ENCODE measurements at regions not wholly inside any gene's neighbourhood (a gene's known extent, or its start where the extent isn't known, plus 50 kb on each side); places are given as distances from the start of the nearest gene placed in this dataset.
"Not testable (repeated sequence)": the region's sequence is repeated elsewhere in the genome, so short reads cannot be mapped to it uniquely, and the experiment has no call there.

- H3K36me3 ChIP-seq: no peaks in the 10 kb centered on the region
- peaks cover 9% of the 10 kb centered on the region for H3K4me1 ChIP-seq
- DNase-seq: no peak
- H3K4me3 ChIP-seq: no peak overlapping the region
- no peak for TF ChIP-seq CTCF (IDR thresholded peaks at IDR 0.05)
- no peaks in the 10 kb centered on the region for H3K27me3 ChIP-seq (ENCODE audit: low read depth)
- intact Hi-C loops (cut with DNase I): no loop called here
- ATAC-seq: no peak
- H3K27ac ChIP-seq: no peak overlapping the region
- no peaks in the 10 kb centered on the region for H3K9me3 ChIP-seq
Measured at GRCh38 chr14:51357250-51357649, 117.2 kb downstream of the TMX1 start.

DNA sequence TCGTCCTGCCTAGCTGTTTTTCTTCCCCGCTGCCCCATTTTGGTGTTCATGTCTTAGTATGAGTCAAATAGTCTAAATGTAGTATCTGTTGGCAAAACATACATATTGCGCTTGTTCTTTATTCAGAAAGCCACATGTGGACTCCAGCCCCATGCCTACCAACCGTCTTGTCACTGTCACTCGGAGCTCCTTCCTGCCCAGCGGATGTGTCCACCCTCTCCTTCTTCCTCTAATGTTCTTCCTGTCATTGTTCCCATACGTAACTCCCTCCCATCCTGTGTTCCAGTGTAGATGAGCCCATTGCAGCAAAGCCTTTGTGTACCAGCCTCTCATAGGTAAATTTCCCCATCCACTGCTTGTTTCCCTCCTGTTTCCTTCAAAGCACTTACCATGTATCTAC, 120.5 kb downstream of the TMX1 start:
- Histone ChIP-seq H3K27me3 (ENCODE audit: low read depth) (no peaks in the 10 kb centered on the region), H3K4me3 (no peak overlapping the region), H3K36me3 (no peaks in the 10 kb centered on the region), H3K4me1 (peaks cover 9% of the 10 kb centered on the region), H3K27ac (no peak overlapping the region), H3K9me3 (no peaks in the 10 kb centered on the region)
- intact Hi-C loops (cut with DNase I): no loop called here
- DNase-seq: no peak
- TF ChIP-seq CTCF (IDR thresholded peaks at IDR 0.05): no peak
- ATAC-seq: no peak

- intact Hi-C loops (cut with DNase I): no loop called here
- no peak overlapping the region for H3K4me3 ChIP-seq
- DNase-seq: no peak
- H3K27me3 ChIP-seq (ENCODE audit: low read depth): no peaks in the 10 kb centered on the region
- H3K4me1 ChIP-seq: peaks cover 9% of the 10 kb centered on the region
- no peak overlapping the region for H3K27ac ChIP-seq
- no peak for TF ChIP-seq CTCF (IDR thresholded peaks at IDR 0.05)
- ATAC-seq: no peak
- no peaks in the 10 kb centered on the region for H3K36me3 ChIP-seq
- H3K9me3 ChIP-seq: no peaks in the 10 kb centered on the region
Measured at GRCh38 chr14:51365241-51365965, 125.4 kb downstream of the TMX1 start.

GRCh38 chr14:51366460-51366859, 126.4 kb downstream of the TMX1 start:
- H3K36me3 ChIP-seq; H3K27ac ChIP-seq; H3K9me3 ChIP-seq; H3K4me3 ChIP-seq; DNase-seq; H3K4me1 ChIP-seq; intact Hi-C loops (cut with DNase I); ATAC-seq; H3K27me3 ChIP-seq (ENCODE audit: low read depth): not testable (repeated sequence)

- H3K9me3 ChIP-seq; intact Hi-C loops (cut with DNase I); H3K27ac ChIP-seq; H3K27me3 ChIP-seq (ENCODE audit: low read depth); H3K36me3 ChIP-seq; H3K4me1 ChIP-seq; H3K4me3 ChIP-seq; DNase-seq: not testable (repeated sequence)
- peak; percentile 29 to 56 for ATAC-seq
Measured at GRCh38 chr14:51366866-51367599, 127.0 kb downstream of the TMX1 start.

GRCh38 chr14:51367600-51367931, 127.5 kb downstream of the TMX1 start:
- Histone ChIP-seq H3K4me3 (no peak overlapping the region), H3K4me1 (no peaks in the 10 kb centered on the region), H3K36me3 (no peaks in the 10 kb centered on the region), H3K9me3 (no peaks in the 10 kb centered on the region), H3K27me3 (ENCODE audit: low read depth) (no peaks in the 10 kb centered on the region), H3K27ac (no peak overlapping the region)
- intact Hi-C loops (cut with DNase I): no loop called here
- TF ChIP-seq CTCF (IDR thresholded peaks at IDR 0.05): no peak
- DNase-seq (no peak), ATAC-seq (no peak)
